Nephron progenitor cell (in vitro differentiated cells): ENCODE measurements at regions not wholly inside any gene's neighbourhood (a gene's known extent, or its start where the extent isn't known, plus 50 kb on each side); places are given as distances from the start of the nearest gene placed in this dataset.

Source experiments
- DNase-seq: peaks from one replicate; pipeline ENCODE4 v3.0.0; 2021
- H3K27ac Mint-ChIP-seq: 2 replicates; pipeline ENCODE4 v1.8.0; 2021; ENCODE audit warnings: mild to moderate bottlenecking, moderate library complexity, mixed read lengths
- H3K27me3 Mint-ChIP-seq: 2 replicates; pipeline ENCODE4 v1.8.0; 2021; ENCODE audit warnings: mild to moderate bottlenecking, low read depth, mixed read lengths; ENCODE audit not compliant: poor library complexity
- H3K36me3 Mint-ChIP-seq: 2 replicates; pipeline ENCODE4 v1.8.0; 2021; ENCODE audit warnings: low read depth, mixed read lengths
- H3K4me1 Mint-ChIP-seq: 2 replicates; pipeline ENCODE4 v1.8.0; 2021; ENCODE audit warnings: mixed read lengths
- H3K4me3 Mint-ChIP-seq: 2 replicates; pipeline ENCODE4 v1.8.0; 2021; ENCODE audit warnings: mild to moderate bottlenecking, moderate library complexity, mixed read lengths
- H3K9me3 Mint-ChIP-seq: 2 replicates; pipeline ENCODE4 v1.8.0; 2021; ENCODE audit warnings: mild to moderate bottlenecking, moderate library complexity, mixed read lengths
- TF ChIP-seq, protein P1 (sequence below): fragments of 200-600 bp; sonication (generic); IDR thresholded peaks from 2 replicates; pipeline ENCODE4 v1.5.0; 2021; ENCODE audit warnings: antibody characterized with exemption

DNA sequence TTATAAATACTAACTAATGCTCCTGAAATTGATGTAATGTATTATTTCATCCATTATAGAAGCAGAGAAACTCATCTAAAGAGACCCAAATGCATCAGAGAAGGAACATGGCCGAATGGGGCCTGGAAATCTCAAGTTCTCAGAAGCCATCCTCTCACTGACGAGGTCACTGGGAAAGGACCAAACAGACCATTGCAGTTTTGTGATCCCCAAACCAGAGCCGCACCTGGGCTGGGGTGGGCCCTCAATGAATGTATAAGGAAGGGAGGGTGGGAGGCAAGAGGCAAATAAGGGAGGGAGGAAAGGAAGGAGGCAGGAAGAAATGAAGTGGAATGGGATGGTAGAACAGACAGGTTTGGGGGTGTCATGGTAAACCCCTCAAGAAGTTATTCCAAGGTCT lies 245.3 kb upstream of the ID2 start:
- H3K36me3 Mint-ChIP-seq: no peaks in the 10 kb centered on the region
- no peak overlapping the region for H3K27ac Mint-ChIP-seq
- no peak overlapping the region for H3K4me3 Mint-ChIP-seq
- peaks cover 8% of the 10 kb centered on the region for H3K9me3 Mint-ChIP-seq
- TF ChIP-seq, protein P1, sequence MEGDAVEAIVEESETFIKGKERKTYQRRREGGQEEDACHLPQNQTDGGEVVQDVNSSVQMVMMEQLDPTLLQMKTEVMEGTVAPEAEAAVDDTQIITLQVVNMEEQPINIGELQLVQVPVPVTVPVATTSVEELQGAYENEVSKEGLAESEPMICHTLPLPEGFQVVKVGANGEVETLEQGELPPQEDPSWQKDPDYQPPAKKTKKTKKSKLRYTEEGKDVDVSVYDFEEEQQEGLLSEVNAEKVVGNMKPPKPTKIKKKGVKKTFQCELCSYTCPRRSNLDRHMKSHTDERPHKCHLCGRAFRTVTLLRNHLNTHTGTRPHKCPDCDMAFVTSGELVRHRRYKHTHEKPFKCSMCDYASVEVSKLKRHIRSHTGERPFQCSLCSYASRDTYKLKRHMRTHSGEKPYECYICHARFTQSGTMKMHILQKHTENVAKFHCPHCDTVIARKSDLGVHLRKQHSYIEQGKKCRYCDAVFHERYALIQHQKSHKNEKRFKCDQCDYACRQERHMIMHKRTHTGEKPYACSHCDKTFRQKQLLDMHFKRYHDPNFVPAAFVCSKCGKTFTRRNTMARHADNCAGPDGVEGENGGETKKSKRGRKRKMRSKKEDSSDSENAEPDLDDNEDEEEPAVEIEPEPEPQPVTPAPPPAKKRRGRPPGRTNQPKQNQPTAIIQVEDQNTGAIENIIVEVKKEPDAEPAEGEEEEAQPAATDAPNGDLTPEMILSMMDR: no peak
- DNase-seq: no peak
- no peaks in the 10 kb centered on the region for H3K4me1 Mint-ChIP-seq
- H3K27me3 Mint-ChIP-seq: peaks cover 3% of the 10 kb centered on the region

GRCh38 chr2:8437228-8437948 lies 244.5 kb upstream of the ID2 start:
- TF ChIP-seq, protein P1: no peak
- H3K27ac Mint-ChIP-seq: peak overlapping the region; percentile 68
- H3K4me3 Mint-ChIP-seq: no peak overlapping the region
- no peaks in the 10 kb centered on the region for H3K4me1 Mint-ChIP-seq
- DNase-seq: no peak
- no peaks in the 10 kb centered on the region for H3K36me3 Mint-ChIP-seq
- peaks cover 3% of the 10 kb centered on the region for H3K27me3 Mint-ChIP-seq
- H3K9me3 Mint-ChIP-seq: peaks cover 8% of the 10 kb centered on the region

- DNase-seq: no peak
- TF ChIP-seq, protein P1: no peak
- peaks cover 8% of the 10 kb centered on the region for H3K9me3 Mint-ChIP-seq
- no peak overlapping the region for H3K4me3 Mint-ChIP-seq
- H3K4me1 Mint-ChIP-seq: peaks cover 1% of the 10 kb centered on the region
- peaks cover 3% of the 10 kb centered on the region for H3K27me3 Mint-ChIP-seq
- no peaks in the 10 kb centered on the region for H3K36me3 Mint-ChIP-seq
- no peak overlapping the region for H3K27ac Mint-ChIP-seq
Measured at GRCh38 chr2:8437949-8438400, 243.9 kb upstream of the ID2 start.

DNA sequence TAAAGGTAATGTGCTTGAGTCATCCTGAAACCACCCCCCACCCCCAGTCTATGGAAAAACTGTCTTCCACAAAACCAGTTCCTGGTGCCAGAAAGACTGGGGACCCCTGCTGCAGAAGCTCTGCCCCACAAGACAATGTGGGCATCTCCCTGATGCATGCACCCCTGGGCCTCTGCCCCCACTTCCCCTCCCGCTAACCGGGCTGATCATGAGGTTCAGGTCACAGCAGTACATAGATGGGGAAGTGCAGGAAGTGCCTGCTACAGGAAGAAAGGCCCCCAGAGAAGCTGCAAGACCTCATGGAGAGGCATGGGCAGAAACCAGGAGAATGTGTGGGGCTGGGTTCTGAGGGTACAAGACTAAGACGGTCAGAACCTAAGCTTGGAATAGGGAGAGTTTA lies 243.4 kb upstream of the ID2 start:
- Mint-ChIP-seq H3K27me3 (peaks cover 3% of the 10 kb centered on the region), H3K27ac (no peak overlapping the region), H3K36me3 (no peaks in the 10 kb centered on the region), H3K9me3 (peaks cover 8% of the 10 kb centered on the region), H3K4me1 (peaks cover 6% of the 10 kb centered on the region), H3K4me3 (no peak overlapping the region)
- no peak for DNase-seq
- TF ChIP-seq, protein P1: no peak

GRCh38 chr2:8438996-8439395 lies 242.9 kb upstream of the ID2 start:
- TF ChIP-seq, protein P1: no peak
- DNase-seq: no peak
- H3K36me3 Mint-ChIP-seq: no peaks in the 10 kb centered on the region

More at GRCh38 chr2:8438996-8439395, 242.9 kb upstream of the ID2 start:
- H3K27me3 Mint-ChIP-seq: peaks cover 3% of the 10 kb centered on the region
- H3K27ac Mint-ChIP-seq: no peak overlapping the region
- H3K9me3 Mint-ChIP-seq: peaks cover 8% of the 10 kb centered on the region
- H3K4me1 Mint-ChIP-seq: peaks cover 6% of the 10 kb centered on the region
- H3K4me3 Mint-ChIP-seq: no peak overlapping the region
